Activated CD4-positive, alpha-beta T cell treated with anti-CD3 and anti-CD28 coated beads, Interleukin-2, amount 10 ng/mL, durations not matched to agents 24 days and 14 days (primary cell): ENCODE measurements at regions not wholly inside any gene's neighbourhood (a gene's known extent, or its start where the extent isn't known, plus 50 kb on each side); places are given as distances from the start of the nearest gene placed in this dataset.
"Not testable (repeated sequence)": the region's sequence is repeated elsewhere in the genome, so short reads cannot be mapped to it uniquely, and the experiment has no call there.

ENCODE experiments used
- DNase-seq: peaks from one replicate; pipeline ENCODE4 v3.0.0; 2022
- H3K27ac Mint-ChIP-seq: one replicate; pipeline ENCODE4 v1.8.0; 2022; ENCODE audit warnings: mild to moderate bottlenecking, mixed read lengths
- H3K27me3 Mint-ChIP-seq: one replicate; pipeline ENCODE4 v1.8.0; 2022; ENCODE audit warnings: mixed read lengths
- H3K36me3 Mint-ChIP-seq: one replicate; pipeline ENCODE4 v1.8.0; 2022; ENCODE audit warnings: low read depth, mild to moderate bottlenecking, mixed read lengths
- H3K4me1 Mint-ChIP-seq: one replicate; pipeline ENCODE4 v1.8.0; 2021; ENCODE audit warnings: mixed read lengths
- H3K4me3 Mint-ChIP-seq: one replicate; pipeline ENCODE4 v1.8.0; 2022; ENCODE audit warnings: mild to moderate bottlenecking, moderate library complexity, mixed read lengths
- H3K9me3 Mint-ChIP-seq: one replicate; pipeline ENCODE4 v1.8.0; 2021; ENCODE audit warnings: mixed read lengths
- intact Hi-C: fragments of 100-400 bp; cut with micrococcal nuclease; formaldehyde crosslinking; loops from one replicate; pipeline ENCODE4 v1.15.1; 2023

- H3K4me3 Mint-ChIP-seq = no peak overlapping the region
- H3K27ac Mint-ChIP-seq = no peak overlapping the region
- intact Hi-C loops = loop anchor here (10.0 kb wide), 1 partner anchor 204 kb away; no protein-coding TSS in a partner anchor
- H3K4me1 Mint-ChIP-seq = no peaks in the 10 kb centered on the region
- H3K36me3 Mint-ChIP-seq = no peaks in the 10 kb centered on the region
- no peak for DNase-seq
- H3K9me3 Mint-ChIP-seq = no peaks in the 10 kb centered on the region
- peaks cover 9% of the 10 kb centered on the region for H3K27me3 Mint-ChIP-seq
Measured at GRCh38 chr9:1929134-1929533, 86.0 kb upstream of the SMARCA2 start.

- no peak overlapping the region for H3K4me3 Mint-ChIP-seq
- intact Hi-C loops = loop anchor here (10.0 kb wide), 1 partner anchor 205 kb away; no protein-coding TSS in a partner anchor
- H3K4me1 Mint-ChIP-seq = no peaks in the 10 kb centered on the region
- no peaks in the 10 kb centered on the region for H3K9me3 Mint-ChIP-seq
- H3K36me3 Mint-ChIP-seq = no peaks in the 10 kb centered on the region
- no peak for DNase-seq
- no peak overlapping the region for H3K27ac Mint-ChIP-seq
- peaks cover 12% of the 10 kb centered on the region for H3K27me3 Mint-ChIP-seq
Measured at GRCh38 chr9:1929722-1930244, 85.4 kb upstream of the SMARCA2 start.

- H3K36me3 Mint-ChIP-seq, intact Hi-C loops, H3K4me1 Mint-ChIP-seq, DNase-seq, H3K9me3 Mint-ChIP-seq, H3K27ac Mint-ChIP-seq, H3K4me3 Mint-ChIP-seq: not testable (repeated sequence)
- peaks cover 12% of the 10 kb centered on the region for H3K27me3 Mint-ChIP-seq
Measured at GRCh38 chr9:1930245-1930736, 84.9 kb upstream of the SMARCA2 start.

GRCh38 chr9:1938135-1938534, 77.0 kb upstream of the SMARCA2 start:
- no peaks in the 10 kb centered on the region for H3K9me3 Mint-ChIP-seq
- peaks cover 5% of the 10 kb centered on the region for H3K4me1 Mint-ChIP-seq
- intact Hi-C loops = no loop called here
- no peak overlapping the region for H3K27ac Mint-ChIP-seq
- no peaks in the 10 kb centered on the region for H3K36me3 Mint-ChIP-seq
- peaks cover 8% of the 10 kb centered on the region for H3K27me3 Mint-ChIP-seq
- no peak for DNase-seq
- no peak overlapping the region for H3K4me3 Mint-ChIP-seq

GRCh38 chr9:1938675-1939170, 76.4 kb upstream of the SMARCA2 start:
- Mint-ChIP-seq H3K4me1 (peaks cover 5% of the 10 kb centered on the region), H3K9me3 (no peaks in the 10 kb centered on the region), H3K36me3 (no peaks in the 10 kb centered on the region), H3K4me3 (no peak overlapping the region), H3K27me3 (peaks cover 6% of the 10 kb centered on the region), H3K27ac (no peak overlapping the region)
- no peak for DNase-seq
- intact Hi-C loops = no loop called here

- no peak overlapping the region for H3K27ac Mint-ChIP-seq
- no peaks in the 10 kb centered on the region for H3K36me3 Mint-ChIP-seq
- no peak overlapping the region for H3K4me3 Mint-ChIP-seq
- H3K9me3 Mint-ChIP-seq = no peaks in the 10 kb centered on the region
- intact Hi-C loops = no loop called here
- peaks cover 2% of the 10 kb centered on the region for H3K27me3 Mint-ChIP-seq
- peaks cover 5% of the 10 kb centered on the region for H3K4me1 Mint-ChIP-seq
- no peak for DNase-seq
Measured at GRCh38 chr9:1939466-1939865, 75.7 kb upstream of the SMARCA2 start.

GRCh38 chr9:1939926-1940368, 75.2 kb upstream of the SMARCA2 start:
- Mint-ChIP-seq H3K4me3 (no peak overlapping the region), H3K27me3 (peaks cover 6% of the 10 kb centered on the region), H3K9me3 (no peaks in the 10 kb centered on the region), H3K4me1 (peaks cover 5% of the 10 kb centered on the region), H3K36me3 (no peaks in the 10 kb centered on the region), H3K27ac (no peak overlapping the region)
- peak; percentile 75 for DNase-seq
- intact Hi-C loops = loop anchor here (5.0 to 10.0 kb wide), 3 partner anchors 68 to 235 kb away; no protein-coding TSS in a partner anchor

GRCh38 chr9:1941989-1942388, 73.2 kb upstream of the SMARCA2 start:
- intact Hi-C loops = loop anchor here (5.0 to 10.0 kb wide), 3 partner anchors 70 to 237 kb away; no protein-coding TSS in a partner anchor
- no peak overlapping the region for H3K27ac Mint-ChIP-seq
- peaks cover 7% of the 10 kb centered on the region for H3K27me3 Mint-ChIP-seq
- DNase-seq = no peak
- no peak overlapping the region for H3K4me3 Mint-ChIP-seq
- no peaks in the 10 kb centered on the region for H3K36me3 Mint-ChIP-seq
- H3K9me3 Mint-ChIP-seq = no peaks in the 10 kb centered on the region
- H3K4me1 Mint-ChIP-seq = peaks cover 5% of the 10 kb centered on the region

GRCh38 chr9:1946526-1947283, 68.4 kb upstream of the SMARCA2 start:
- intact Hi-C loops = loop anchor here (10.0 kb wide), 1 partner anchor 242 kb away; no protein-coding TSS in a partner anchor
- H3K27ac Mint-ChIP-seq = no peak overlapping the region
- no peaks in the 10 kb centered on the region for H3K4me1 Mint-ChIP-seq
- peaks cover 5% of the 10 kb centered on the region for H3K27me3 Mint-ChIP-seq
- no peak overlapping the region for H3K4me3 Mint-ChIP-seq
- H3K9me3 Mint-ChIP-seq = no peaks in the 10 kb centered on the region
- H3K36me3 Mint-ChIP-seq = no peaks in the 10 kb centered on the region
- no peak for DNase-seq

- no peak overlapping the region for H3K27ac Mint-ChIP-seq
- peaks cover 5% of the 10 kb centered on the region for H3K27me3 Mint-ChIP-seq
- H3K36me3 Mint-ChIP-seq = no peaks in the 10 kb centered on the region
- intact Hi-C loops = loop anchor here (10.0 kb wide), 1 partner anchor 243 kb away; no protein-coding TSS in a partner anchor
- H3K4me1 Mint-ChIP-seq = no peaks in the 10 kb centered on the region
- DNase-seq = no peak
- no peak overlapping the region for H3K4me3 Mint-ChIP-seq
- no peaks in the 10 kb centered on the region for H3K9me3 Mint-ChIP-seq
Measured at GRCh38 chr9:1947438-1947837, 67.7 kb upstream of the SMARCA2 start.

- Mint-ChIP-seq H3K27me3 (peaks cover 9% of the 10 kb centered on the region), H3K36me3 (no peaks in the 10 kb centered on the region), H3K9me3 (no peaks in the 10 kb centered on the region), H3K4me1 (no peaks in the 10 kb centered on the region), H3K27ac (no peak overlapping the region), H3K4me3 (no peak overlapping the region)
- intact Hi-C loops = loop anchor here (10.0 kb wide), 1 partner anchor 244 kb away; no protein-coding TSS in a partner anchor
- no peak for DNase-seq
Measured at GRCh38 chr9:1948541-1948940, 66.6 kb upstream of the SMARCA2 start.

- no peaks in the 10 kb centered on the region for H3K4me1 Mint-ChIP-seq
- intact Hi-C loops = no loop called here
- peaks cover 10% of the 10 kb centered on the region for H3K27me3 Mint-ChIP-seq
- H3K36me3 Mint-ChIP-seq = no peaks in the 10 kb centered on the region
- no peaks in the 10 kb centered on the region for H3K9me3 Mint-ChIP-seq
- H3K27ac Mint-ChIP-seq = no peak overlapping the region
- no peak overlapping the region for H3K4me3 Mint-ChIP-seq
- no peak for DNase-seq
Measured at GRCh38 chr9:1951446-1951845, 63.7 kb upstream of the SMARCA2 start.

- no peaks in the 10 kb centered on the region for H3K4me1 Mint-ChIP-seq
- H3K27ac Mint-ChIP-seq = no peak overlapping the region
- peaks cover 10% of the 10 kb centered on the region for H3K27me3 Mint-ChIP-seq
- no peak for DNase-seq
- no peaks in the 10 kb centered on the region for H3K36me3 Mint-ChIP-seq
- no peak overlapping the region for H3K4me3 Mint-ChIP-seq
- no peaks in the 10 kb centered on the region for H3K9me3 Mint-ChIP-seq
- intact Hi-C loops = no loop called here
Measured at GRCh38 chr9:1952001-1952400, 63.1 kb upstream of the SMARCA2 start.

GRCh38 chr9:1954238-1954637, 60.9 kb upstream of the SMARCA2 start:
- no peak overlapping the region for H3K4me3 Mint-ChIP-seq
- DNase-seq = no peak
- peaks cover 14% of the 10 kb centered on the region for H3K27me3 Mint-ChIP-seq
- no peak overlapping the region for H3K27ac Mint-ChIP-seq
- H3K36me3 Mint-ChIP-seq = no peaks in the 10 kb centered on the region
- no peaks in the 10 kb centered on the region for H3K4me1 Mint-ChIP-seq
- no peaks in the 10 kb centered on the region for H3K9me3 Mint-ChIP-seq
- intact Hi-C loops = no loop called here
